DND-41 (cell line): ENCODE measurements at regions not wholly inside any gene's neighbourhood (a gene's known extent, or its start where the extent isn't known, plus 50 kb on each side); places are given as distances from the start of the nearest gene placed in this dataset.

Experiments
- EZH2 ChIP-seq: IDR thresholded peaks from 3 replicates; pipeline ENCODE4 v1.6.1; 2012; ENCODE audit warnings: borderline replicate concordance, low read depth, mild to moderate bottlenecking, moderate library complexity, low read length, inconsistent platforms; ENCODE audit not compliant: severe bottlenecking
- TF ChIP-seq, protein P1 (sequence below): IDR thresholded peaks from 2 replicates; pipeline ENCODE4 v1.5.1; 2012; ENCODE audit warnings: borderline replicate concordance, low read length, moderate library complexity, mild to moderate bottlenecking; ENCODE audit not compliant: poor library complexity, severe bottlenecking; ENCODE audit errors: extremely low read depth

DNA sequence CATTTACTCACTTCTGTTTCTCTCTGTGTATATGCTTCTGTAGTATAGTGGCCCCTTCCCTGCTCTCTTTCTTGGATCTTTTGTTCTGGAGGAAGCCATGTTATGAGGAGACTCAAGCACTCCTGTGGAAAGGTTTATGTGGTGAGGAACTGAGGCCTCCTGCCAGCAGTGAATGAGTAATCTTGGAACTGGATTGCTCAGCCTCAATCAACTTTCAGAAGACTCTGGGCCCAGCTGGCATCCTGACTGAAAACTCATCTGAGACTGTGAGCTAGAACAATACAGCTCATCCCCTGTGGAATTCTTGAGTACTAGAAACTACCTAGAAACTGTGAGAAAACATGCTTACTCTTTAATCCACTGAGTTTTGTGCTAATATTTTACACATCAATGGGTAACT lies 133.1 kb upstream of the ZKSCAN2 start:
- TF ChIP-seq, protein P1, sequence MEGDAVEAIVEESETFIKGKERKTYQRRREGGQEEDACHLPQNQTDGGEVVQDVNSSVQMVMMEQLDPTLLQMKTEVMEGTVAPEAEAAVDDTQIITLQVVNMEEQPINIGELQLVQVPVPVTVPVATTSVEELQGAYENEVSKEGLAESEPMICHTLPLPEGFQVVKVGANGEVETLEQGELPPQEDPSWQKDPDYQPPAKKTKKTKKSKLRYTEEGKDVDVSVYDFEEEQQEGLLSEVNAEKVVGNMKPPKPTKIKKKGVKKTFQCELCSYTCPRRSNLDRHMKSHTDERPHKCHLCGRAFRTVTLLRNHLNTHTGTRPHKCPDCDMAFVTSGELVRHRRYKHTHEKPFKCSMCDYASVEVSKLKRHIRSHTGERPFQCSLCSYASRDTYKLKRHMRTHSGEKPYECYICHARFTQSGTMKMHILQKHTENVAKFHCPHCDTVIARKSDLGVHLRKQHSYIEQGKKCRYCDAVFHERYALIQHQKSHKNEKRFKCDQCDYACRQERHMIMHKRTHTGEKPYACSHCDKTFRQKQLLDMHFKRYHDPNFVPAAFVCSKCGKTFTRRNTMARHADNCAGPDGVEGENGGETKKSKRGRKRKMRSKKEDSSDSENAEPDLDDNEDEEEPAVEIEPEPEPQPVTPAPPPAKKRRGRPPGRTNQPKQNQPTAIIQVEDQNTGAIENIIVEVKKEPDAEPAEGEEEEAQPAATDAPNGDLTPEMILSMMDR, result no peak
- no peak for TF ChIP-seq EZH2
